Activated T-cell treated with anti-CD3 and anti-CD28 coated beads for 1 hour (primary cell): ENCODE measurements at regions not wholly inside any gene's neighbourhood (a gene's known extent, or its start where the extent isn't known, plus 50 kb on each side); places are given as distances from the start of the nearest gene placed in this dataset.

ENCODE experiments used
- DNase-seq: peaks from one replicate; pipeline ENCODE4 v3.0.0-alpha.2; 2020; ENCODE audit warnings: low read depth

DNA sequence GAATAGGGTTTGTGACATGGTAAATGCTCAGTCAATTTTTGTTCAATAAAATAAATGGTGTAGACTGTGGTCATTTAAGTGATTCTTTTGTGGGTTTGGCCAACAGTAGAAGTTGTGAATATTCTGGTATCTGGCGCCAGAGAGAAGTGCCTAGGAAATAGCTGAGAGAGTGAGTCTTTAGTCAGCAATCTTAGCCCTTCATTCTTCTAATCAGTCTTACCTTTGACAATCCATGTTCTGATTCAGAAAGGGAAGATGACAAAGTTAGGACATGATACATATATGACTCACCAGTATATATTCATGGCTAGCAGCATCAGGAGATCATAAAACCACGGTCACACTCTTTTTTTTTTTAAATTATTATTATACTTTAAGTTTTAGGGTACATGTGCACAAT, 141.8 kb upstream of the PCDH18 start:
- DNase-seq: no peak

- DNase-seq: no peak
Measured at GRCh38 chr4:137668885-137669545, 136.7 kb upstream of the PCDH18 start.

DNA sequence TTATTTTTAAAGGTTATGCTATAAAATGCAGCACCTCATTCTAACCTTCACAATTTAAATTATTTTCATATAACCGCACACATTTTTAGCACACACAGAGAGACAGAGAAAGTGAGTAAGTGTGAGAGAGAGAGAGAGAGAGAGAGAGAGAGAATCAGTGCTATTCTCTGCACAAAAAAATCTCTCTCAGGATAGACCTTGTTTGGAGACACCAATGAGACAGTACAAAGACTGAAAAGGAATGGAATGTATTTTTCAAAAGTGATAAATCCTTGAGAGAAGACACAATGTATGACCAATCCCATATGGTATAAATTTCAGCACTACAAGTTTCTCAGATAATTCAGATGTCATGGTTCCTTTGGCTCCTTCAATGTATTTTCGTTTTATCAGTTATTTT, 132.1 kb upstream of the PCDH18 start:
- no peak for DNase-seq

- no peak for DNase-seq
Measured at GRCh38 chr4:137664046-137664387, 131.7 kb upstream of the PCDH18 start.

DNA sequence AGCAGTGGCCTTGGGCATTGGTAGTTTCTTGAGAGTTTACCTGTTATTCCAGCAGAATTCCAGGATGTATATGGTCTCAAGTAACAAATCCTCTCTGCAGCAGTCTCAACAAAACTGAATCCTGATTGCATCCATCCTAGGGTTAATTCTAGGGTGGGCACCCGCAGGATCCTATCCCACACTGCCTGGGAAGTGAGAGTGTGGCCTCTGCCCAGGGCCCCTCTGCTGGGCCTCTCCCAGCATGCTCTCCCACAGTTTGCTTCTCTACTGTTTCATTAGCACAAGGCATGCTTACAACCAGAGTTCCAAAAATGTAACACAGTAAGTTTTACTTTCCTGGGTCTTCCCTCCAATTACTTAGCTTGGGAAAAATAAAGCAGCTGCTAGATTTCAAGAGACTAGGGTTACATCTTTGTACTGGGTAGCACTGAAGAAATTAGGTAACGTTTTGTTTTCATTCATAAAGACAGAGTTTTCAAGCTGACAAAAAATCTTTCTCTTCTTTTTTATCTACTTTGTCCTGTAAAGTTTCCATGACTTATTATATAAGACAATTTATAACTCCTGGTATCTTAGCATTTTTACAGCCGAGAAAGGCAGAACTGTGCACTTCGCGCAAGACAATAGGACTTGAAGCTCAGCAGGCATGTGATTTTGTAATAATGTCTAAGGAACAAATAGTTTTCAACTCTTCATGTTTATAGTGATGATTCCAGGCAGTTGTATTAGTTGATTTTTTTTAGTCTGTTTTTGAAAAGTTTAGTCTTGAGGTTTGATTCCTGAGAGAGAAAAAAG, 131.2 kb upstream of the PCDH18 start:
- no peak for DNase-seq

GRCh38 chr4:137661693-137662092, 129.4 kb upstream of the PCDH18 start:
- DNase-seq: no peak

GRCh38 chr4:137660211-137660610, 127.9 kb upstream of the PCDH18 start:
- DNase-seq: no peak

DNA sequence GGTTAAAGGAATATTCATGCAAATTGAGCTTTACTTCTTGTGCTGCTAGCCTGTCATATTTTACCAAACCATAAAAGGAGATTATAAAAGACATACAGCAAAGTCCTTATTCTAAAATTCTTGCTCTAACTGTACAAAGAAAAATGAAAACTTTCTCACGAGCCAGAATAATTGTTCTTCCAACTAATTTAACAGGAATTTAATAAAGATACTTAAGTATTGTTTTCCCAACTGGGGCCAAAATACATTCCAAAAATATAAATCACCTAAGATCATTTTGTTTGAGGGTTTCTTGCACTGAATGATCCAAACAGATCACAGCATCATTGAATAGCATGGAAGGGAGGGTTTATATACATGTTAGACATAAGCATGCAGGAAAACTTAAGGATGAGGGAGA, 127.1 kb upstream of the PCDH18 start:
- DNase-seq: no peak

DNA sequence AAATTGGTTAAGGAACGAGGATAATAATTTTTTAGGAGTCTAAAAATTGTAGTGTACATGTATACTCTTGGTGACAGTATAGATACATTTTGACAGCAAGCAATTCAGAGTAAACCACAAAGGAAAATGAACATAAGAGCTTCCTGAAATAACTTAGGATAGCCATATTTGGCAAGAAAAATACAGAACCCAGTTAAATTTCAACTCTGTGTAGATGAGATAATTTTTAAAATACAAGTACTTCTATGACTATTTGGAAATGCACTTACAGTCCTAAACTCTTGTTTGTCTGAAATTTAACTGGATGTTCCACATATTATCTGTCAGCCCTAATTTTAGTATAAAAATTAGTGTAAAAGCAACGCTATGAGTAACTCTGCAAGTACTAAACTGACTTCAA, 124.4 kb upstream of the PCDH18 start:
- DNase-seq: no peak

DNA sequence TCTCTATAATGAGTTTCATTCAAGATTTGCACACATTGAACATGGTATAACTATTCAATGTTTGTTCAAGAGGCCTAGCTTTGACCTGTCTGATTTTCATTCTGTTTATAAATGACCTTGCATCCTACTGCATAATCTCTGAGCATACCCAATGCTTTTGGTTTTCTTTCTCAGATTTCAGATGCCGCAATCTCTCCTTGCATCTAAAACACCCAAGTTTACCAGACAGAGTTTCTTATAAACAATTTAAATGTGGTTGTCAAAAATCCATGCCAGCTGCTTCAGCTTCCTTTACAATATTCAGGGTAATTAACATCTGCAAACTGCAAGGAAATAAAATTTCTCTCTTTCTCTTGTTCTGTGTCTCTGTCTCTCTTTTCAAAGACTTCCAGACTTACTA, 123.0 kb upstream of the PCDH18 start:
- no peak for DNase-seq

DNA sequence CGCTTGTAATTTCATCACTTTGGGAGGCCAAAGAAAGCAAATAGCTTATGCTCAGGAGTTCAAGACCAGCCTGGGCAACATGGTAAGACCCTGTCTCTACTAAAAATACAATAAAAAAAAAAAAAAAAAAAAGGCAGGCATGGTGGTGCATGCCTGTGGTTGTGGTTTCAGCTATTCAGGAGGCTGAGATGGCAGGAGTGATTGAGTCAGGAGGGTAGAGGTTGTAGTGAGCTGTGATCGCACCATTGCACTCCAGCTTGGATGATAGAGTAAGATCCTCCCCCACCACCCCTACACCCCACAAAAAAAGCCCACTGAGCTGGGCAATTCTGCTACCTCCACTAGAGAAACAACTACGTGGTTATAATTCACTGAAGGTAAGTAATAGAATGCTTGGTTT, 118.8 kb upstream of the PCDH18 start:
- no peak for DNase-seq

DNA sequence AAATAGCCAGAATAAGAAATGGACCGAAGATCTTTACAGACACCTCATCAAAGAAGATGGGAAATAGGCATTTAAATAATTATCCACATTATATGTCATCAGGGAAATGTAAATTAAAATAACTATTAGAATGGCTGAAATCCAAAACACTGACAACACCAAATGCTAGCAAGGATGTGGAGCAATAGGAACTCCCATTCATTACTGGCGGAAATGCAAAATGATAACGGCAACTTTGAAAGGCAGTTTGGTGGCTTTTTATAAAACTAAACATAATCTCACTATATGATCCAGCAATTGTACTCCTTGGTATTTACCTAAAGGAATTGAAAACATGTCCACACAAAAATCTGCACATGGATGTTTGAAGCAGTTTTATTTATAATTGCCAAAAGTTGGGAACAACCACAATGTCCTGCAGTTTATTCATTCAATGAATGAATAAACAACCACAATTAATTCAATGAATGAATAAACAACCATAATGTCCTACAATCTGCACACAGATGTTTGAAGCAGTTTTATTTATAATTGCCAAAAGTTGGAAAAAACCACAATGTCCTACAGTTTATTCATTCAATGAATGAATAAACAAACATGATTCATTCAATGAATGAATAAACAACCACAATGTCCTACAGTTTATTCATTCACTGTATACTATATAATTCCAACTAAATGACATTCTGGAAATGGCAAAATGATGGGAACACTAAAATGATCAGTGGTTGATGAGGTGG, 117.6 kb upstream of the PCDH18 start:
- no peak for DNase-seq

DNA sequence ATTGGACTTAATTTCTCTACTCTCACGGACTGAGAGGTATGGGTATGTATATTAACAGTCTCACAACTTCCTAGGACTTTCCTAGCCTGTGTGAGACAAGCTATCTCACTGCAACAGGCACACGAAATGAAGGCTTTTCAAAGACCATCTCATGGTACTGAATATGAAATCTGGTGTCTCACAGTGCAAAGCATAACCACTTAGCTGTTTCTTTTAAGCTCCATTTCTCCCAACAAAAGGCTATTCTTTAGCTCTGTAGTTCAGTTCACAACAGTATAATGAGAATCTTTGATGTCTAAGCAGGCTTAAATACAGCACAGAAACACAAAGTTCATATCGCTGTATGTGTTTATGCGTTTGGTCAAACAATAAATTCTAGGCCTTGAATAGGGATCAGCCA, 116.2 kb upstream of the PCDH18 start:
- DNase-seq: no peak

DNA sequence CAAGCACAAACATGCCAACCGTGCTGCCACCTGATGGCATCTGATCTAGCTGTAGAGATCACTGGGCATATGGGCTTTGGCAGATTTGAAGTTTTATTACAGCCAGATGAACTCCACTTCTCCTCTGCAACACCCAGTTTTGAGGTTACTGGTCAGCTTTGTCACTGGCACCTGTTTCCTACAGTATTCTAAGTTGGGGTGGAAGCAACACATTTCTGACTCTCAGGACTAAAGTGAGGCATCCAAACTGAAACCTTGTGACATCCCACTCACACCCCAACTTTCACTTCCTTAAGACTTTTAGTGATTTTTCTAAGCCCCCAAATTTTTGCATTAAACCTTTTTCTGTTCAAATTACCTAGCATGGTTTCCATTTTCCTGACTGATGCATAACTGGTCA, 115.1 kb upstream of the PCDH18 start:
- no peak for DNase-seq

DNA sequence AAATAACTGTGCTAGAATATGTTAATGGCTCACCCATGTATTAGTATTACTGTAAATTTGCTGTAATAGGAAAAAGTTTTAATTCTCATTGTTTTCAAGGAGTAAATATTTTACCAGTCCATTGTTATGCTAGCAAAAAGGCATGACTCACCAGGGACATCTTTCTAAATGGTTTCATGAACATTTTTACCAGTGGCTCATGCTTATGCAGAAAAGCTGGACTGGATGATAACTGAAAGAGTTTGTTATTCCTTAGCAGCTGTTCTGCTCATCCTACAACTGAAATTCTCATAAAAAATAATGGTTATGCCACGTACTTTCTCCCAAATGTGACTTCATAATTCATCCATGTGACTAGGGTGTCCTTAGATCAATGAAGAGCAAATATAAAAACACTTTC, 111.9 kb upstream of the PCDH18 start:
- no peak for DNase-seq

GRCh38 chr4:137641544-137641943, 109.2 kb upstream of the PCDH18 start:
- no peak for DNase-seq

- no peak for DNase-seq
Measured at GRCh38 chr4:137640838-137641158, 108.5 kb upstream of the PCDH18 start.

DNA sequence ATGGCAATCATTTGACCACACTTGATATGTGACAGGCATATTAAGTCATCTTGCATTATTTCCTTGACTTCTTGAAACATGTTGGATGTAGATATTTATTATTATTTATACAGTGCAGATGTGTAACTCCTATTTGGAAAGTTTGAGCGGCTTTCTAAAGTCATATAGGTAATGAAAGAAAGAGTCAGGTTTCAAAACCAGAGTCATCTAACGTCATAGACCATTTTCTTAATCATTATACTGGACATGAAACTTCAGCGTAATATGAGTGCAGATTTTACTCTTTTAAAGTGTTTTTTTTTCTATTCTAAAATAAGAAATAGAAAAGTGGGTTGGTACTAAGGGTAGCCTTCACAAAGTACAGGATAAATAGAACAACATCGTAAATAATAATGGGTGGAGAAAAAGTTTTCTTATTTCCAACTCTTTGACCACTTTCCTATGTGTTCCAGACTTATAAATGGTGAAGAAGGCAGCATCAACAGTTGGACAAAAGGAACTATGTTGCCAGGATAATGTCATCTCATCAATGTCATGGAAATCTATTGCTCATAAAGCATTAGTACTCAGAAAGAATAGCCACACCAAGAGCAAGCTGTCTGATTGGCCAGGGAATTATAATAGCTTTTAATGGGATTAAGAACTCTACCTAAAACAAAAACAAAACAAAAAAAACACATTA, 108.0 kb upstream of the PCDH18 start:
- no peak for DNase-seq

DNA sequence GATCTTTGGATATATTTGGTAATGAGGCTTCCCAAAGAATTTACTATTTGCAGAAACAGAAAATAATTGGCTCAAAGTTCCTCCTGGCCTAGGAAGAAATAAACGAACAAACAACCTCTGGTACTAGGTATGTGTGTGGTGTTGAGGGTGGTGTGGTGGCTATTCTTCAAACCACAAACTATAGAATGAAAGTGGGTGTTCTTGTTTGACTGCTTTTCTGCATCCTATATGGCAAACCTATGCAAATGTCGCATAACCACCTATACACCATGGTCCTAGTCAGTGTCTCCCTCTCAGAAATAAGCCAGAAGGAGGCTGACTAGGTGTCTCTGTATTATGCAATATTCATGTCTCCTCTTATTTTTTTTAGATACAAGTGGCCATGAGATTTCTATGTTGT, 106.6 kb upstream of the PCDH18 start:
- DNase-seq: no peak

- no peak for DNase-seq
Measured at GRCh38 chr4:137635601-137636000, 103.3 kb upstream of the PCDH18 start.

DNA sequence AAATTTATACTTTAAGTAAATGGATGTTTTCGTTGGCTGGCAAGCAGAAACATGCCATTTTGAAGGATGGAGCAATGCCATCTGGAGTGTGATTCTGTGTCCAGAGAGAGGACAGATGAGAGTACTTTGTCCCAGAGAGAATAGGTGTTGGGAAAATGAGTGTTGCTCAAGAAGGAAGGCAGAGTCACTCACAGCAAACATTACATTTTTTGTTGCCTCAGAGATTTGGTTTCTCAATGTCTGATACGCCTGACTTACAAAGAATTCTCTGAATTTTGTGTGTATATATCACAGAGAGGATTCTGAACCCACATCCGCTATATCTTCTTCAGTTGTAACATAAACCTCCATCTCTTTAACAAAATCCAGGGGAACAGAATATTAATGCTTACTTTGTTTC, 102.8 kb upstream of the PCDH18 start:
- DNase-seq: no peak

DNA sequence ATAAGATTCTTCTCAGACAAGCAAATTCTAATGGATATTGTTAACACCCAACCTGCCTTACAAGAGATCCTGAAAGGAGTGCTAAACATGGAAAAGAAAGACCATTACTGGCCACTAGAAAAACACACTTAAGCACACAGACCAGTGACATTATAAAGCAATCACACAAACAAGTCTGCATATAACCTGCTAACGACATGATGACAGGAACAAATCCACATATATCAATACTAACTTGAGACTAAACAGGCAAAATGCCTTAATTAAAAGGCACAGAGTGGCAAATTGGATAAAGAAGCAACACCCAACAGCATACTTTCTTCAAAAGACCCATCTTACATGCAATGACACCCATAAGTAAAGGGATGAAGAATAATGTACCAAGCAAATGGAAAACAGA, 100.5 kb upstream of the PCDH18 start:
- no peak for DNase-seq

- DNase-seq: no peak
Measured at GRCh38 chr4:137631605-137632004, 99.3 kb upstream of the PCDH18 start.
